Non-pigmented ciliary epithelial cell (primary cell): ENCODE measurements at regions not wholly inside any gene's neighbourhood (a gene's known extent, or its start where the extent isn't known, plus 50 kb on each side); places are given as distances from the start of the nearest gene placed in this dataset.

Experiments used
- DNase-seq: peaks from one replicate; pipeline ENCODE4 v3.0.0-alpha.2; 2010; ENCODE audit warnings: low read depth

DNA sequence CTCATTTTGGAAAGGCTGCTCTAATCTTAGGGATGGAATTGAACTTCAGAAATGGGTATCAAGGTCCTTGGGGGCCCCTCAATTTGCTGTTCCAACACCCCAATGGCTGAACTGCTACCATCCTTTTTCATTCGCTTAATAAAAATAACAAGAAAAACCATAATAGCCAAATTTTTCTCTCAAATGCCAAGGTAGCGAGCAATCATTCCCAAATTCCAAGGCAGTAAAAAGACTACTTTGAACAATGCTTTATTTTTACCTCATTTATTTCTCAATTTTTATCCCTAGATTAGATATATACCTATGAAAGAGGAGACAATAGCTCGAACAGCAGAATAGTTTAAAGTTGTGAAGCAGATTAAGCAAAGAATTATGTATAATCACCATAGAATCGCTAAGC, 323.4 kb upstream of the SLC7A11 start:
- no peak for DNase-seq

DNA sequence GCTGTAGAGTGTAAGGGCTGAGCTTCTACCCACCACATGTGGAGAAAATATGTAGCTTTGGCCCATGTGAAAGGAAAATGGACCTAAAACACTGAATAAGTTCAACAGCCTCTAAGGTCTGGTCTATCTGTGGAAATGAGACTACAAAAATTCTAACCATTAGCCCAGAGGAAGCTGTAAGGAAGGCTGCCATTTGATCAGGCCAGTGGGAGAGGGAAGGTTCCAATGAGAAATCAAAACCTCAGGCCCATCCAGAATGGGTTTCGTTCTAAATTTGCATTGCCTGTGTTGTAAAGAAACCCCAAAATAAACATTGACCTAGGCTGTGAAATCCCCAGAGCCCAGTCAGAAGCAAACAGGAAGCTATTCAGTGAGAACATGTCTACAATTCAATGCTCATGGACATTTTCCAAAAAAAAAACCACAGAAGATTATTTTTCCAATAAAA, 320.4 kb upstream of the SLC7A11 start:
- peak; percentile 27 for DNase-seq

DNA sequence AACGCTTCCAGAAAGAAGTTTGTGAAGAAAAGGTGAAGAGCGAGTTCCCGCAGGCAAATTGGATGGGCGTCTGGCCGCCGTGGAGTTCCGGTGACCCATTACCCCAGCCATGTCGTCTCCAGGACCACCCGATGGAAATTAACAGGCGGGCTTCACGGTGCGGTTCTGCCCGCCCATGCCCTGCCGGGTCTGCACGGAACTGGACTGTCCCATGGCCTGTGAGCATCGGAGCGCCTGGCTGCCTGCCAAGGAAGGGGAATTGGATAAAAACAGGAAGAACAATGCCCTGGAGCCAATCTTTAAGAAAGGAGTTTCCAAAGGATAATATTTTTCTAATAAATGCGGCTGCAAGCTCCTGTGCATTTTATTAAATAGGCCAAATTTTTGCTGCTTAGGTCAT, 319.8 kb upstream of the SLC7A11 start:
- no peak for DNase-seq

DNA sequence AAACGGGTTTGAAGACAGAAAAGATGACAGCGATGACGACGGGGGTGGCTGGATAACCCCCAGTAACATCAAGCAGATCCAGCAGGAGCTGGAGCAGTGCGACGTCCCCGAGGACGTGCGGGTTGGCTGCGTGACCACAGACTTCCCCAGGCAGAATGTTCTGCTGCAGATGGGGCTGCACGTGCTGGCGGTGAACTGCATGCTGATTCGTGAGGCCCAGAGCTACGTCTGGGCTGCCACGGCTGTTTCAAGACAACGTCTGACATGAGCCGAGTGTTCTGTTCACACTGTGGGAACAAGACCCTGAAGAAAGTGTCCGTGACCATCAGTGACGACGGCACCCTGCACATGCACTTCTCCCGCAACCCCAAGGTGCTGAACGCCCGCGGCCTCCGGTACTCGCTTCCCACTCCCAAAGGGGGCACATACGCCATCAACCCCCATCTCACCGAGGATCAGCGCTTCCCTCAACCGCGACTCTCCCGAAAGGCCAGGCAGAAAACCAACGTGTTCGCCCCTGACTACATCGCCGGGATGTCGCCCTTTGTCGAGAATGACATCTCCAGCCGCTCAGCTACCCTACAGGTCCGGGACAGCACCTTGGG, 319.2 kb upstream of the SLC7A11 start:
- DNase-seq: no peak

DNA sequence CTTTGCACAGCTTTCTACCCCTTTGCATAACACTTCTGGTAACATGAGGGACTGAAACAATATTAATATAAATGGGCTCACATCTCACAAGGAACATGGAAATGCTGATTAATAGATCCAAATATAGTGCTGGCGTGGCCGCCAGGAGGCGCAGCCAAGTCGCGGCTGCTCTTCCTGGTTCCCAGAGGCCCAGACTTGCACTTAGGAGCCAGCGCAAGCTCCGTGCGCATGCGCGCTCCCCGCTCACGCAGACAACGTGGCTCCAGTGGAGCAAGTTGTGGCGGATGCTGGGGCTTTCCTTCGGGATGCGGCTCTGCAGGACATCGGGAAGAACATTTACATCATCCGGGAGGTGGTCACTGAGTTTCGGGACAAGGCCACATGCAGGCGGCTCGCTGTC, 318.3 kb upstream of the SLC7A11 start:
- DNase-seq: no peak

DNA sequence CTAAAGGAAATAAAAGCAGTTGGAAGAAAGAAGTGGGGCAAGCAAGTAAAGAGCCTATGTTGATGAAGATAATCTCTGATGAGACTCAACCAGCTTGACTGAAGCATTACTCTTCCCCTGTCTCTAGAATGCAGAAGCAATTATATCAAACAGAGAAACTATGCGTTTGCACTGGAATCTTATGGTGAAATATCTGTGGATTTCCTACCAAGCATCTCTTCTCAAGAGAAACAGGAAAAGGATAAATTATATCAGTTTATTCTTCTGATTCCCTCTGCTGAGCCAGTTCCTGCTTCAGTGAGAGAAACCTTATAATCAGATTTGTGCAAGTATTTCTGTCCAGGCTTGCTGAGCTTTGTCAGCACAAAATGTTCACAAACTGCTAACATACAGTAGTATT, 316.7 kb upstream of the SLC7A11 start:
- no peak for DNase-seq

DNA sequence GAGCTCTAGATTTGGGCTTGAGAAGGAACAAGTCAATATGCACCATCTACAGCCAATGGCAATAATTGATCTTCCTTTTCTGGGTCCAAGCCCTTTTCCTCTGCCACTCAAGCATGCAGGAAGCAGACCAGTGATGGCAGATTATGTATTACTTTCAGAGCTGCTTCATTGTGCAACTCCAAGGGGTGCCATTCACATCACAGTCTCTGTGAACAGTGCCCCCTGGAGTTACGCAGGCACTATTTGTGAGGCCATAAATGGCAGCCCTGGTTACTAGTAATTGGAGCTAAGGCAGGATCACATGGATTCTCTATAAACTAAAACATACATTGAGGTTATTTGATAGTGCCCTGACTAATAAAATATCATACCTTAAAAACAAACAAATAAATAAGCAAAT, 313.4 kb upstream of the SLC7A11 start:
- DNase-seq: no peak

DNA sequence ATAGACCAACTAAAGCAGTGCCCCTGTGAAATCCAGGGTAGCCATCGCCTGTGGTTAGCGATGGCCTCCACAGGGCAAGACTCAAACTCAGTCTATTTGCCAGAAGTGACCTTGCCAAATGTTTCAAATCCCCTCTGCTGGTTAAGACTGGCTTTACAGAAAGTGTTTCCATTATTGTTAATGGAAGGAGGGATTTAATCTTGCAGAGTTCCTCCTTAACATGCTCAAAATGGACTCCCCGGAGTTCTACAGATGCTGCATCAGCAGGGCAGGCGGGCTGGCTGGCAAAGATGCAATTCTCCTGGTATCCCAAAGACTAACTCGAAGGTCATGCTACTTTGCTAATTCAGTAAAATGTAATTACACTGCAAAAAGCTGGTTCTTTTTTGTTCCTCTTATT, 313.0 kb upstream of the SLC7A11 start:
- DNase-seq: no peak

DNA sequence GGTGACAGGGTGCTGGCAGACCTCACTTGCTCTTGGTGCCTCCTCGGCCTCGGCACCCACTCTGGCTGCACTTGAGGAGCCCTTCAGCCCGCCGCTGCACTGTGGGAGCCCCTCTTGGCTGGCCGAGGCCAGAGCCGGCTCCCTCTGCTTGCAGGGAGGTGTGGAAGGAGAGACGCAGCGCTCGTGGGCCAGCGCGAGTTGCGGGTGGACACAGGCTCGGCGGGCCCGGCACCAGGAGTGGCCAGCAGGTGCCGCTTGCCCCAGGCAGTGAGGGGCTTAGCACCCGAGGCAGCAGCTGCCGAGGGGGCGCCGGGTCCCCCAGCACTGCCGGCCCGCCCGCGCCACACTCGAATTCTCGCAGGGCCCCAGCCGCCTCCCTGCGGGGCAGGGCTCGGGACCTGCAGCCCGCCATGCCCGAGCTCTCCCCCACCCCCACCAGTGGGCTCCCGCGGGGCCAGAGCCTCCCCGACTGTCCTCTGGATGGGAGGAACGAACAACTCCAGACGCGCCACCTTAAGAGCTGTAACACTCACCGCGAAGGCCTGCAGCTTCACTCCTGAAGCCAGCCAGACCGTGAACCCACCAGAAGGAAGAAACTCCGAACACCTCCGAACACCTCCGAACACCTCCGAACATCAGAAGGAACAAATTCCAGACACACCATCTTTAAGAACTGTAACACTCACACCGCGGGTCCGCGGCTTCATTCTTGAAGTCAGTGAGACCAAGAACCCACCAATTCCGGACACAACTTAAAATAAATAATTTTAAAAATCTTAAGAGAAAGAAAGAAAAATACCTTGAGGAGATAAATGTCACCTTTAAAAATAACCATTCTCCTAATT, 311.1 kb upstream of the SLC7A11 start:
- DNase-seq: no peak

DNA sequence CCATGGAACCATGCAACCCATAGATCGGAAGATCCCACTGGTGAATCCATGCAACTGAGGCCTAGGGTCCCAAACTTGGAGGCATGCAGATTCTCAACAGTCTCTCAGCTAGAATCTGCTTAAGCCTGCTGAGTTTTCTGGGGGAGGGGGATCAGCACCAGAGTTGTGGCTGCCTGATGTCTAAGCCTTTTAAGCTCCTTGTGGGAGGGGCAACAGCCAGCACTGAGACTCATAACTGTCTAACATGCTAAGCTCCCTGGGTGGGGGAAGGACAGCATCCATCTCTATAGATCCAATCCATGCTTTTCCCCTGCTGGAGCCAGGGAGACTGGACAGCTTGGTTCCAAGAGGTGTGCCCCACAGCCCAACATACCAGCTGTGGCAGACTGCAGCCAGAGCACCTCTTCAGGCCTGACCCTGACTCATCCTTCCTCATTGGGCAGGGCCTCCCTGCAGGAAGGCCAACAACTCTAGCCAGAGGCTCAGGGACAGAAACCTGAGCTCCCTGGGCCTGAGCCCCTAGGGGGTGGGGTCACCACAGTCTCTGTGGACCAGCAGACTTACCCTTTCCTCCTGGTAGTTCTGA, 300.1 kb upstream of the SLC7A11 start:
- DNase-seq: no peak

DNA sequence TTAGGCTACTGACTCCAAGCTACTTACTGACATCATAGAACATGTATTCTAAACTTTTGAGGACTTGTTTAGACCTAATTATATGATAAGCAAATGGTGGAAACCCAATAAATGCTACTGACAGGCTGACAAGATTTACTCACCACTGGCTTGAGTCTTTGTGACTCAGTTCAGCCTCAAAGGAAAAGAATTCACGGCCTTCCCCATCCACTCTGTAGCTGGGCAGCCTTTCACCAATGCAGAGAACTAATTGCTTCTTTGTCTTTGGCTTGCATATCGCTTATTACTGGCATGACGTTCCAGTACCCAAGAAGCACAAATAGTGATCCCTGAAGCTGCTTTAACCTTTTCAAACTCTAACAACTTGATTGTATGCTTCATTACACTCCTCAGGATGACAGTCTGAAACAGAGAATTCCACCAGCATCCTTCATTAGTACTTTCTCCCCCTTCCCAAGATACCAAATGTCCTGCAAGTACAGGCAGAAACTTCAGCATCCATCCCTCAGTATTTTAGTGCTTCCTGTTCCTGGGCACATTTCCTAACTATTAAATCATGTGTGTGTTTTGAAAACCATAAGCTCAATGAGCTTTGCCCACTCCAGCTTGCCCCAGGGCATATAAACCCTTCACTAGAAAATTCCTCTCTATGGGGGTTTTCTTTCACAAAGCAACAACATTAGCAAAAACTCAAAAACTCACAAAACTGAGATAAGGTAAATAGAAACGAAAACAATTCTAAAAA, 298.1 kb upstream of the SLC7A11 start:
- DNase-seq: peak; percentile 13

DNA sequence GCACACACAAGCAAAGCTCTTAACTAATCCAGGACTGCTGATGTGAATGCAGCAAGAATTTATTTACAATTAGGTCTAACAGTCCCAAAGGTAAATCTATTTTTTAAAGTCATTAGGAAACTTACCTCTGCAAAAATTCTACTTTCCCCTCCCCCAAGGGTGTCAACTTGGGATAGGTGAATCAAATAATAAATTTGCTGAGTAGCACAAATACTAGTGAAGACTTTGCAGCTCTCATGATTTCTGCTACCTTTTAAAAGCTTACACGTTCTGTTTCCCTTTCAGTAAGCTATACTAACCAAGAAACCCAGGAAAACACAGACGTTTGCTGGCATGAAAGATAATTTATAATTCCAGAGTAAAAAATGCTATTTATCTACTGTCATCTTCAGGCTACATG, 296.6 kb upstream of the SLC7A11 start:
- DNase-seq: no peak

DNA sequence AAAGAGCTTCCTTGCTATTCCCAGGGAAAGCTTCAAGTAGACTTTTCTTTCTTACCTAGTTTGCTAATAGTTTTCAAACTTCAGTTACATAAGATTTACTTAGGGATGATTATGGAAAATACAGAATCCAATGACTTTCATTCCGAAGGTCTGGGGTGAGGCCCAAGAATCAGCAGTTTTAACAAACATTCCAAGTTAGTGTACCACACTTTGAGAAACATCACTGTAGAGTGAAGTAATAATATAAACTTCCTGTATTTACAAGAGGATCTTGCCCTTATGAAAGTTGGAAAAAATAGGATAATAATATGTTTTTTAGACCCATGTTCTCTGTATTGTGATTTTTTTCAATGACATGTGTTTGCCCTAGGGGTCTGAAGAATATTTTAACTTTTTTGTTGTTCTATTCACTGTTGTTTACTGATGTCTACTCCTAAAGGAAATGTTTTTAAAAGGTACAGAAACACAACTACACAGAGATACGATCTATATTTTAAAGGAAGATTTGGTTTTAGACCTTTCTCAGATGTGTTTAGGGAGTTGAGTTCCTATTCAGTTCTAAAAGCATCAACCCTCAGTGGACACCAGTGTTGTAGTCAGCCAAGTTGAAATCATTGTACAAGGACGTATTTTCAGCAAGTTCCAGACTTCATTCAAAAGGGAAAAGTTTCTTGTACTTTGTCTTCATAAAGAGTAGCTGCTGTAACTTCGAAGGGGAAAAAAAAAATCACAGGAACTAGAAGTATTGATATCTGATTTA, 295.8 kb upstream of the SLC7A11 start:
- DNase-seq: no peak

DNA sequence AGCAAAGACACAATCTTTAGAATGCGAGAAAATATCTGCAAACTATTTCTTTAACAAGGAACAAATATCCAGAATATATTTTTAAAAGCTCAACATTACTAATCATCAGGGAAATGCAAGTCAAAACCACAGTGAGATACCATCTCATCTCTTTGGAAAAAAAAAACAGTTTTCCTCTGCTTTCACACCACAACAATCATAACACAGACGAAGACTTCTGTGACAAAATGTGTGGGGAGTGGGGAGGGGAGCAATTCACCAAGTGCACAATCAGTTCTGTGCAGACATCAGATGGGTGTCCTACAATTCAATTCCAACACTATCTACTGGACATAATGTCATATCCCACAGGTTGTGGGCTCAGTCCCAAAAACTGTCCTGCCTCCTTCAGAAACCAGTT, 293.2 kb upstream of the SLC7A11 start:
- no peak for DNase-seq

DNA sequence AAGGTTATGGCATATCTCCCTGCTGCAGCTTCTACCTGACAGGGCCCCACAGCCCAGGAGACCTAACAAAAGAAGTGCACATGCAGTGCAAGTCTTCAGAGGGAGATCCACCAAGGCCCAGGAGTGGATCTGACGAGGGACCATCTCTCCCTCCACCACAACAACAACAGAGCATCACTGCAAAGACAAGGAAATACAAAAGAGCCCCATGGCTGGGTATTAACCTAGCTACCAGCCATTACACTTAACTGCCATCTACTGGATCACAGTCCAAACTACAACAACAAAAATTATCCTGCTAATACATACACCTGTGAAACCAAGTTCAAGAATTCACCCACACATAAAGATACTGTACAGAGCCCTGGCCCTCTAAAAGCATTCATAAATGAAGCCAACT, 280.2 kb upstream of the SLC7A11 start:
- DNase-seq: no peak

DNA sequence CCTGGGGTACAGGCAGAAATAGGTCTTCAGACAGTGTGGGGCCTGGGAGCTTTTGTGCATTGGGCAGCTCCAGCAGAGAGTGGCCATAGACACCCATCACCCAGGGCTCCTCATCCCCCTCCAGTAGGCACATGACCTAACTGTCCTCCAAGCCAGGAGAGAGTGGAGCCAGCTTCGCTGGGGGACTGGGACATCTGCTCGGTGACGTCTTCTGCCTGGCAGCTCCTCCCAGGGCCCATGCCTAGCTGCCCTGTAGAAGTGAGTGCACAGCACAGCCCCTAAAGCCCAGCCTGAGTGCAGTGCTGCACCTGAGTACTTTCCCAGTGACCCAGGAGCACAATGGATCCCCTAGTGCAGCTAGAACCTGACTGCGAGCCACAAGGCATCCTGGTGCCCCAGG, 279.7 kb upstream of the SLC7A11 start:
- no peak for DNase-seq

DNA sequence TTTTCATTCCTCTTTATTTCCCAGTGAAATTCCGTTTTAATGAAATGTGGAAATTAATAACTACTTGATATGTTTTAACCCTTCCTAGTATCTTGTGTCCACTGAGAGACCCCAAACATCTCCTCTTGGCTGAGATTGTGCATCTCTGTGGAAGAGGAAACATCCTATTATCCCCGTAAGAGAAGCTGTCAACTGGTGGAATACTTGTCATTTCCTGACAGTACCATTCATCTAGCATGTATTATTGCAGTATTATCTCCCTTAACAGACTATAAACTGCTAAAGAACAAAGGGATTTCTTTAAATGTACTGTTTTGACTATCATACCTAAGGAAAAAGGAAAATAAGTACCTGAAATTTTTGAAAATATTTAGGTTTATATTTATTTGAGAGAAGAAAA, 277.3 kb upstream of the SLC7A11 start:
- no peak for DNase-seq

DNA sequence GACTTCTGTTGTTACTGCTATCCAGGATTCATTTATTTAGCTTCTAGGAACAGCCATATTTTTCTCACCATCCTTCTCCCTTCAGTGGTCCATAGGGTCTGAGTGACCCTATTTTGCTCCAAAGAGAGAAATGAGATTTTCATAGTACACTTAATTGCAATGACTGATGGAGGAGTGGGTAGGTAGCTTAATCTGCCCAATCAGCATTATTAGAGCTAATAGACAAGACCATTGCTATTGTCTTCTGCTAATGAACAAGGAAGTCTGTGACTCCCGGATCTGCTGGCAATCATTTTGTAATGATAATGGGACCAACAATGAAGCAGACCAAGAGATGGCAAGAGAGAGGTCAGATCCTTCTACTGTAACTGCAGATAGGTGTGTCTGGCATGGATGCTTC, 271.4 kb upstream of the SLC7A11 start:
- no peak for DNase-seq

DNA sequence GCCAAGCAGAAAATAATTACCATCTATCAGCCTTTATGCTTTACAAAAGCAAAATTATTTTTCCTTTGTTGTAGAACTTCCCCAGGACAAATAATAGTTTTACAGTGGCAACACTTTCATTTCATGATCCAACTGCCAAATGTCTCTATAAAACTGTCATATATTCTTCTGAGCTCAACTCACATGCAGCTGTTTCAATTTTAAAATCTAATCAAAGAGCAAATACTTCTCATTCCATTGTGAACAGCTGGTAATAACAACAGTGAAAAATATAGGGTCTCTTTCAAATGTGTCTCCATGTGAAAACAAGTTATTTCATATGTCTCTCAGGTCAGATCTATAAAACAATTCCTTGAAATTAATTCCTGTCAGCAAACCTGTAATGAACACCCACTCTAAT, 270.6 kb upstream of the SLC7A11 start:
- DNase-seq: no peak

DNA sequence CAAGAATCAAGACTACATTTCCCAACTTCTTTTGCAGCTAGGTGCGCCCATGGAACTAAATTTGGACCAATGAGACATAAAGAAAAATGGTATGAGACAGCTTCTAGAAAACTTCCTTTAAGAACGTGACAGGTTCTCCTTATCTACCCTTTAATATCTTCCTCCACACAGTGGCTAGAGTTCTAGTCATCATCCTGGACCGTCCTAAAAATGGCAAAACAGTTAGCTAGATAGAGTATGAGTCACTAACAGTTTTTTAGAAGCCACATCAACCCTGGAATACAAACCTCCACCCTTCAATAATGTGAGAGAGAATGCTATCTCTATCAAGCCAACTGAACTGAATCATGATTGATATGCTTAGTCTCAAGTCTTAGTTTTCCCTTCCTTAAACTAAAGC, 267.9 kb upstream of the SLC7A11 start:
- peak; percentile 23 for DNase-seq

DNA sequence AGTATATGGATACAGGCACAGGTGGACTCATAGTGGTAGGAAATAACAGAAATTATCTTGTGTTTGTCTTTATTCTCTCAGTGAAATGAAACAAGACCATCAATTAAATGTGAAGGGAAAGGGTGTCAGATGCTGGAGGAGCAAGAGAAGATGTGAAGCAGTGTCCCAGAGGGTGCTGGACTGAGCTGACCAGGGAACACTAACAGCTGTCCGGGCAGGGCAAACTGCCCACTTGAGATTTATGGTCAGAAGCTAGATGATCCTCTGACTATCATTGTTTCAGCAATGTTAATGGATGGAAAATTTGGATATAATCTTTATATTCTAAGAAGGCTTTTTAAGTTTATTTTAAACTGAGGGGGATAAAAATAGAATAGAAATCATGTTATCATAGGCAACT, 267.2 kb upstream of the SLC7A11 start:
- no peak for DNase-seq

DNA sequence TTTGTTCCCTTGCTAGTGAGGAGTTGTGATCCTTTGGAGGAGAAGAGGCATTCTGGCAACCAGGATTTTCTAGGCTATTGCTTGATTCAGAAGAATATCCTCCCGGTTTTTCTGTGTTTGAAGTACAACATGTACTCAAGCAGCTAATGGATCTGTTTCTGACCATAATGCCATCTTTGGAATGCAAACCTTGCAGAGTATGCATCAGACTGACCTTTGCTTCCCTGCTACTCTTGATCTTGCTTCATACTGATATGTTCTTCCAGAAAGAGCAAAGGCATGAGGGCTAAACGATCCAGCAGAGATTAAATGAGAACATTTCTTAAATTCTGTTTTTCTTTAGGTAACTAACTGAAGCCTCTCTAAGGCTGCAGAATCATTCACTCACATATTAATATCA, 265.4 kb upstream of the SLC7A11 start:
- peak; percentile 55 for DNase-seq
